Loucy (cell line): ENCODE measurements at regions not wholly inside any gene's neighbourhood (a gene's known extent, or its start where the extent isn't known, plus 50 kb on each side); places are given as distances from the start of the nearest gene placed in this dataset.

Experiments used
- EZH2phosphoT487 ChIP-seq: fragments of 200-600 bp; IDR thresholded peaks from 2 replicates; pipeline ENCODE4 v1.6.1; 2018; ENCODE audit warnings: antibody characterized with exemption, mild to moderate bottlenecking, moderate library complexity, borderline replicate concordance
- TF ChIP-seq, protein P1 (sequence below): fragments of 200-600 bp; sonication (generic); conservative IDR thresholded peaks from 2 replicates; pipeline ENCODE4 v1.5.1; 2014; ENCODE audit warnings: mild to moderate bottlenecking, antibody characterized with exemption, low read length

DNA sequence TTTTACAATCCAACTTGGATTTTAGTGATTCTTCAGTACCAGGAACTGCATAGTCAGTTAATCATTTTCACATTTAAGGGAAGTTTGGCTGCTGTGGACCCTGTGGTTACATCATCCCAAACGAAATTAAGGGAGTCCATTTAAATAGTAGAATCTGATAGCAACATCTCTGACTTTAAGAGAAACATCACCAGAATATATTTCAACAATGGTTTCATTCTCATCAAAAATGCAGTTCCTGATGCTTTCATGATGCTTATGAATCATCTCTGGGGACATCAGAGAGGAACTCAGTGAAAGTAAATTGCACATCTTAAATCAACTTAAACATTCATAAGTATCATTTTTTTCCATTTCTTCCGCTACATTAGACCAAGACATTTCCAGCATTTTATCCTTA, 1170.7 kb downstream of the FSCB start:
- TF ChIP-seq, protein P1, sequence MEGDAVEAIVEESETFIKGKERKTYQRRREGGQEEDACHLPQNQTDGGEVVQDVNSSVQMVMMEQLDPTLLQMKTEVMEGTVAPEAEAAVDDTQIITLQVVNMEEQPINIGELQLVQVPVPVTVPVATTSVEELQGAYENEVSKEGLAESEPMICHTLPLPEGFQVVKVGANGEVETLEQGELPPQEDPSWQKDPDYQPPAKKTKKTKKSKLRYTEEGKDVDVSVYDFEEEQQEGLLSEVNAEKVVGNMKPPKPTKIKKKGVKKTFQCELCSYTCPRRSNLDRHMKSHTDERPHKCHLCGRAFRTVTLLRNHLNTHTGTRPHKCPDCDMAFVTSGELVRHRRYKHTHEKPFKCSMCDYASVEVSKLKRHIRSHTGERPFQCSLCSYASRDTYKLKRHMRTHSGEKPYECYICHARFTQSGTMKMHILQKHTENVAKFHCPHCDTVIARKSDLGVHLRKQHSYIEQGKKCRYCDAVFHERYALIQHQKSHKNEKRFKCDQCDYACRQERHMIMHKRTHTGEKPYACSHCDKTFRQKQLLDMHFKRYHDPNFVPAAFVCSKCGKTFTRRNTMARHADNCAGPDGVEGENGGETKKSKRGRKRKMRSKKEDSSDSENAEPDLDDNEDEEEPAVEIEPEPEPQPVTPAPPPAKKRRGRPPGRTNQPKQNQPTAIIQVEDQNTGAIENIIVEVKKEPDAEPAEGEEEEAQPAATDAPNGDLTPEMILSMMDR, result no peak
- TF ChIP-seq EZH2phosphoT487, result no peak
